Ovary (tissue), 3 donors: ENCODE measurements at regions not wholly inside any gene's neighbourhood (a gene's known extent, or its start where the extent isn't known, plus 50 kb on each side); places are given as distances from the start of the nearest gene placed in this dataset.

ENCODE experiments used
- EP300 ChIP-seq: sonication (generic); formaldehyde crosslinking; IDR thresholded peaks from one replicate; pipeline ENCODE4 v1.6.1; 2017; ENCODE audit warnings: antibody characterized with exemption
- POLR2A ChIP-seq: fragments of 450-650 bp; IDR thresholded peaks from one replicate; pipeline ENCODE4 v1.6.1; 2017; ENCODE audit warnings: antibody characterized with exemption, mild to moderate bottlenecking, moderate library complexity
- TF ChIP-seq, protein P1 (sequence below), 3 donors: fragments of 450-650 bp in 2 of 3; fragments of 200-600 bp in 1 of 3; IDR thresholded peaks; one replicate each; pipeline versions ENCODE4 v1.5.1 to v1.8.0; 2016 to 2022; ENCODE audit warnings: antibody characterized with exemption in 3 of 3, mild to moderate bottlenecking in 1 of 3
- donor health status: DM: no; HTN: no; CAD: no.

DNA sequence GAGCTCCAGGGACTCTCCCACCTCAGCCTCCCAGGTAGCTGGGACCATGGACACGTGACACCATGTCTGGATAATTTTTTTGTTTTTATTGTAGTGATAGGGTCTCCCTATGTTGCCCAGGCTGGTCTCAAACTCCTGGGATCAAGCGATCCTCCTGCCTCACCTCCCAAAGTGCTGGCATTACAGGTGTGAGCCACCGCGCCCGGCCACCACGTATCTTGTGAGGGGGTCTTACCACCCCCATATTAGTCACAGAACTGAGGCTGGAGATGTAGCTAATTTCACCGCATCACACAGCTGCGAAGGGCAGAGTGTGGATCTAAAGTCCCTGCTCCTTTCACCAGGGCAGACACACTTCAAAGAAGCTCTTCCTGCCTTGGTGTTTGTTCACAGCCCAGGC, 211.8 kb upstream of the SOX1 start:
- TF ChIP-seq, protein P1, sequence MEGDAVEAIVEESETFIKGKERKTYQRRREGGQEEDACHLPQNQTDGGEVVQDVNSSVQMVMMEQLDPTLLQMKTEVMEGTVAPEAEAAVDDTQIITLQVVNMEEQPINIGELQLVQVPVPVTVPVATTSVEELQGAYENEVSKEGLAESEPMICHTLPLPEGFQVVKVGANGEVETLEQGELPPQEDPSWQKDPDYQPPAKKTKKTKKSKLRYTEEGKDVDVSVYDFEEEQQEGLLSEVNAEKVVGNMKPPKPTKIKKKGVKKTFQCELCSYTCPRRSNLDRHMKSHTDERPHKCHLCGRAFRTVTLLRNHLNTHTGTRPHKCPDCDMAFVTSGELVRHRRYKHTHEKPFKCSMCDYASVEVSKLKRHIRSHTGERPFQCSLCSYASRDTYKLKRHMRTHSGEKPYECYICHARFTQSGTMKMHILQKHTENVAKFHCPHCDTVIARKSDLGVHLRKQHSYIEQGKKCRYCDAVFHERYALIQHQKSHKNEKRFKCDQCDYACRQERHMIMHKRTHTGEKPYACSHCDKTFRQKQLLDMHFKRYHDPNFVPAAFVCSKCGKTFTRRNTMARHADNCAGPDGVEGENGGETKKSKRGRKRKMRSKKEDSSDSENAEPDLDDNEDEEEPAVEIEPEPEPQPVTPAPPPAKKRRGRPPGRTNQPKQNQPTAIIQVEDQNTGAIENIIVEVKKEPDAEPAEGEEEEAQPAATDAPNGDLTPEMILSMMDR (IDR thresholded peaks at IDR 0.05) = no peak
- TF ChIP-seq POLR2A (no peak), EP300 (no peak)
